SK-N-DZ (cell line): ENCODE measurements at regions not wholly inside any gene's neighbourhood (a gene's known extent, or its start where the extent isn't known, plus 50 kb on each side); places are given as distances from the start of the nearest gene placed in this dataset.
A peak's percentile ranks its signal among the peaks of the same experiment; 100 is the strongest.

Source experiments
- DNase-seq: peaks from one replicate; pipeline ENCODE4 v3.0.0-alpha.2; 2015; ENCODE audit warnings: low spot score

GRCh38 chr10:78162853-78163252 lies 129.2 kb downstream of the RPS24 start:
- DNase-seq, result no peak

GRCh38 chr10:78164702-78165101 lies 131.0 kb downstream of the RPS24 start:
- DNase-seq, result no peak

GRCh38 chr10:78165172-78165571 lies 131.5 kb downstream of the RPS24 start:
- DNase-seq, result no peak

- peak; percentile 79 for DNase-seq
Measured at GRCh38 chr10:78165617-78166016, 132.0 kb downstream of the RPS24 start.

- DNase-seq, result no peak
Measured at GRCh38 chr10:78166261-78166660, 132.6 kb downstream of the RPS24 start.

GRCh38 chr10:78169214-78169613 lies 135.6 kb downstream of the RPS24 start:
- DNase-seq, result no peak

GRCh38 chr10:78170026-78170475 lies 136.4 kb downstream of the RPS24 start:
- DNase-seq, result no peak

GRCh38 chr10:78171633-78172400 lies 138.2 kb downstream of the RPS24 start:
- DNase-seq, result no peak

- DNase-seq, result no peak
Measured at GRCh38 chr10:78173360-78174015, 139.8 kb downstream of the RPS24 start.

- DNase-seq, result no peak
Measured at GRCh38 chr10:78175444-78176015, 141.9 kb downstream of the RPS24 start.

- DNase-seq, result no peak
Measured at GRCh38 chr10:78176320-78177317, 143.0 kb downstream of the RPS24 start.

GRCh38 chr10:78177491-78178185 lies 144.0 kb downstream of the RPS24 start:
- DNase-seq, result no peak

GRCh38 chr10:78178397-78178796 lies 144.7 kb downstream of the RPS24 start:
- no peak for DNase-seq

- no peak for DNase-seq
Measured at GRCh38 chr10:78178940-78179339, 145.3 kb downstream of the RPS24 start.

GRCh38 chr10:78179886-78180705 lies 146.4 kb downstream of the RPS24 start:
- DNase-seq, result no peak

- DNase-seq, result no peak
Measured at GRCh38 chr10:78181381-78182055, 147.9 kb downstream of the RPS24 start.

- DNase-seq, result no peak
Measured at GRCh38 chr10:78182841-78183240, 149.2 kb downstream of the RPS24 start.

- DNase-seq, result no peak
Measured at GRCh38 chr10:78184851-78185692, 151.4 kb downstream of the RPS24 start.

GRCh38 chr10:78185693-78186055 lies 152.0 kb downstream of the RPS24 start:
- DNase-seq, result no peak
